NCI-H2107 (cell line): ENCODE measurements at regions not wholly inside any gene's neighbourhood (a gene's known extent, or its start where the extent isn't known, plus 50 kb on each side); places are given as distances from the start of the nearest gene placed in this dataset.
"Not testable (repeated sequence)": the region's sequence is repeated elsewhere in the genome, so short reads cannot be mapped to it uniquely, and the experiment has no call there.

ENCODE experiments used
- DNase-seq: peaks from one replicate; lab custom pipeline; 2025; lab: John Stamatoyannopoulos, UW

GRCh38 chr15:62643572-62643971, 399.0 kb upstream of the TPM1 start:
- no peak for DNase-seq

DNA sequence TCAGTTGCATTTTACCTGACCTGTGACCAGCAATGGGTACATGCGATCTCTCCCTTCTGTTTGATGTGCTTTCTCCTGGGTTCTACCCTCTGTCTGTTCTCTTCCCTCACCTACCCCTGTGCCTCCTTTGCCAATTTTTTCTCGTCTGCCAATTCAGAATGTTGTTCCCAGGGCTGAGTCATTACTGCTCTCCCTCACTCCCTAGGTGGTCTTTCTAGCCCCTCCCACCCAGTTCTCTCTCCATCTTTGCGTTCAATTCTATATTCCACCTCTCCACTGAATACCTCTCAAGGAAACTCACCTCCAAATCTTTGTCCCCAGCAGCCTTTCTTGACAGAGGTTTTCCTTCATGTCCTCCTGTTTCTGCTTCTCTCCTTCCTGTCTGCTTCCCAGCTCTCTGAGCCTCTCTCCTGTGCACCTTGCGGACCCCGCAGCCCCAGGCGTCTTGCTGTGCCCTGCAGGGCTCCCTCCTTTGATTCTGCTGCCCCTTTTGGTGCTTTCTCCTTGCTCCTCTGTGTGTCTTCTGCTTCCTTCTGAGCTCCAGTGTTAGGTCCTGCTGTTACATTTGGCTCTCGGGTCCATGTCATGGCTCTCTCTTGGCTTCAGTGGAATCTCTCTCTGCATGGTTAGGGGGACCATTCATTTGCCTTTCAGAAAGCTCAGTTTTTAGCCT, 398.2 kb upstream of the TPM1 start:
- DNase-seq: no peak

DNA sequence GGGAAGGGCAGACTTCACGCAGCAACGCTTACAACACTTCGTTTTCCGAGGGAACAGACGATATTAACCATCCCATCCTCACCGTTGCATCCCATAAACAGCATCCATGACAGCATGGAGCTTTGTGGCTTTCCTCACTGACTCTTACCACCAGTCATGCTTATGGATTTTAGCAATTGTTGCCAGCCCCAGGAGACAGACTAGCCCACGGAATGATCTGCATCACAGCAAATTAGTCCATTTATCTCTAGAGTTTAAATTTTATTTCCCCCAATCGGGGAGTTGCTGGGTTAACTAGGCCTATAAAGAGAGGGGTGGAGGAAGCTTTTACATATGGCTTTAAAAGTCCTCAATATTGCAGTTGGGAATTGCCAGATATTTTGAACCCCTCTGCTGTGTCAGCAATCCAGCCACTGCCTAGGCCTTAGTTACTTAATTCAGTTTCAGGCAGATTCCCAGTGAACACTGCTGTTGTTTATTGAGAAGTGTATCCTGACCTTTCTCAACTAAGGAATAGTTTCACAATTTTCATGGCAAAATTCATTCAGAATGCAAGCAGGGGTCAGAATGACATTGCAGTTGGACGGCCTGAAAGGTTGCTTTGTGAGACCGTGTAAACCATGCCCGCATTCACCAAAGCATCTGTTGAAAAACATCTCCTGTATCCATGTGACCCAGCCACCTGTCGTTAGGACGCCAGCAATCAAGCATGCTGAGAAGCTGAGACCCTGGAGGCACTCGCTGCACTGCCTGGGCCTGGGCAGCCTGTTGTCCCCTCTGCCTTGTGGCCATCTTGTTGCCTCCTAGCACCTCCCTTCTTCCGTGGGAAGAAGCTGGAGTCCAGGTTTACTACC, 397.4 kb upstream of the TPM1 start:
- DNase-seq: no peak

DNA sequence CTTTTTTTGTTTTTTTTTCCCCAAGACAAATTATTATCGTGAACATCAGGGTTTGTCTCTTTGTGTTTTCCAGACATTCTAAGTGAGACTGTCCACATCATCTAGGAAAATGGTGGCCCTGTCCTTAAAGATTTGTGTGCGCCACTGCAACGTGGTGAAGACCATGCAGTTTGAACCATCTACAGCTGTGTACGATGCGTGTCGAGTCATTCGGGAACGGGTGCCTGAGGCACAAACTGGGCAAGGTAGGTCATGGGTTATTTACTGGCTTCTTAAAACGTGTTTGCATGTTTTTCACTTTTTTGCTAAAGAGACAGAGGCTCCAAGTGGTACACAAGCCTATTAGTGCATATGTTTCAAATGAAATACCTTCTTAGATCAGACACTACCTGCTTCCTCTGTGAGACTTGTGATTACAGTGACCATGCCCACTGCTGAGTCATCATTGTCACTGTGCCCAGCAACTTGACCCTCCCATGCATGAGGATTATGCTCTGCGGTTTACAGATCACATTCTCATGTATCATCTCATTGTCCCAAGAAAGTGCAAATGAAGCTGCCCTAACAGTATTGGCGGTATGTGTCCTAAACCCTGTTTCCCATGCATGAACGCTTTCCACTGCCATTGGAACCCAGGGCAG, 395.2 kb upstream of the TPM1 start:
- no peak for DNase-seq

DNA sequence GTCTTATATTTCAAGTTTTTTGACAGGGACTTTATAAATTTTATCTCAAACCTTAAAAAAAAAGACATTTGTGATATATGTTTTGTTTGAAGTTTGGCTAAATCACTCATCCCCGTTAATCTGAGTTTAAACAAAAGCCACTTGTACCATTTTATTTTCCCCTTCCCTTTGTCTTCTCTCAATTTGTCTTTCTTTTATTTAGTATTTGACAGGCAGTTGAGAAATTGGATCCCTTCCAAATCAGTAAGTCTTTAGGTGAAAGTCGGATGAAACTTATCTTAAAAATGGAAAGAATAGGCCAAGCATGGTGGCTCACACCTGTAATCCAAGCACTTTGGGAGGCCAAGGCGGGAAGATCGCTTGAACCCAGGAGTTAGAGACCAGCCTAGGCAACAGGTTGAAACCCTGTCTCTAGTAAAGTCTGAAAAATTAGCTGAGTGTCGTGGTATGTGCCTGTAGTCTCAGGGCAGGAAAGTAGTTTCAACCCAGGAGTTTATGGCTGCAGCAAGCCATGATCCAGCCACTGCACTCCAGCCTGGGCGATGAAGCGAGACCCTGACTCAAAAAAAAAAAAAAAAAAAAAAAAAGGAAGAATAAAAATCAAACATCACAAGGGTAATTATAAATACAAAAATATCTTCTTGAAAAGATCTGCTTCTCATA, 394.6 kb upstream of the TPM1 start:
- no peak for DNase-seq

GRCh38 chr15:62648954-62649353, 393.6 kb upstream of the TPM1 start:
- DNase-seq: no peak

- DNase-seq: no peak
Observed at GRCh38 chr15:62649793-62650420, 392.6 kb upstream of the TPM1 start.

DNA sequence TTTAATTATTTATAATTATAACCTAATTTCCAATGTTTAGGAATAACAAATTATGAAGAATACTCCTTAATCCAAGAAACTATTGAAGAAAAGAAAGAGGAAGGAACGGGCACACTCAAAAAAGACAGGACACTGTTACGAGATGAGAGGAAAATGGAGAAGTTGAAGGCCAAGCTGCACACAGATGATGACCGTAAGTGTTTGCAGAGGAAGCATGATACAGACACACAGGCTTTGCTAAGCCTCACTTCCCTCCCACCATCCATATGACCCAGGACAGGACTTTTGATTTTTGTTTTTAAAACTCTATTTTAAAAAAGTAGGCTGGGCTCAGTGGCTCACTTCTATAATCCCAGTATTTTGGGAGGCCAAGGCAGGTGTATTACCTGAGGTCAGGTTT, 389.4 kb upstream of the TPM1 start:
- no peak for DNase-seq

DNA sequence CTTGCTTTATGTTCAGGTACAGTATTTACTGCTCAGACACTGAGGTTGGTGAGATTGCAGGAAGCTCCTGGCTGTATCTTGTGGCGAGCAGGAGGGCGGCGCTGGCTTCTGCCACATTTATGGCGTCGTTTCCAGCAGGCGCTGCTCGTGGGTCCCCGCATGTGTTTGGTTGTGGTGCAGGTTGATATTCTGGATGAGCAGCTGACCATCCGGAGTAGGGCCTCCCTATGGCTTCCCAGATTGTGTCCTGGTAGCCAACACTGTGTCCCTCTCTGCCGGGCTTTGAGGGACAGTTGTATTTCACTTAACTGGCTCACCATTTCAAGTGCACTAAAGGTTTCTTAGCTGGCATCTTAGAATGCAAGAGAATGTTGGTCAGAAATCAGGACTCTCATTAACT, 386.5 kb upstream of the TPM1 start:
- DNase-seq: no peak

GRCh38 chr15:62657501-62657900, 385.0 kb upstream of the TPM1 start:
- DNase-seq: not testable (repeated sequence)

DNA sequence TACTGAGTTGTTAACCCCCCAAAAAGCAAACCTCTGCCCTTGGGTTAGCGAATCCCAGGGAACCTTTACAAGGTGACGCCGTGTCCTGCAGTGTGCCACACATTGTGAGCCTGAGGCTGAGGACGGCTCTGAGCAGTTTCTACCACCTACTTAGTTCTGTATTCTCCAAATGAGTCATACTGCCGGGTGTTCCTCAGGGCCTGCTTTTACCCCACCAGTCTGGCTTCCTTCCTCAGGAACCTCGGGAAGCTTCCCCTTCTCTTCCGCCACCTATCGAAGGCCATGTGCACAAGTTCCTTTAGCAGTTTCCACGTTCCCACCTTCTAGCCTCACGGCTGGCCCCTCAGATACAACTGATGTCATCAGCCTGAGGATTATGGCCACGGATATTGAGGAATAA, 384.0 kb upstream of the TPM1 start:
- DNase-seq: no peak

DNA sequence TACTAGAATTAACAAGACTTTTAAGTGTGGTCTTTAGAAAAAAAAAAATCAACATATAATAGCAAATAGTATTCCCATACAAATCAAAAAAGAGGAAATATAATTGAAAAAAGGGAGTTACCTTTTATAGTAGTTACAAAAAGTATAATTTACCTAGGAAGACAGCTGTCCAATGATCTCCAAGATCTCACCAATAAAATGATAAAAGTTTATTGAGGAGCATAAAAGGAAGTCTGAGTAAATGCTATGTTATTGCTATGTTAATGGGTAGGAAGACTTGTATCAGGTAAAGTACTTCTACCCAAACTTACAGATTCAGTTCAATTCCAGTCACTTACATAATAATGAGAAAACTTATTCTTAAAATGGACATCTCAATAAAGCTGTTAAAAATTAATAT, 379.0 kb upstream of the TPM1 start:
- no peak for DNase-seq

- DNase-seq: no peak
Observed at GRCh38 chr15:62665449-62665848, 377.1 kb upstream of the TPM1 start.

DNA sequence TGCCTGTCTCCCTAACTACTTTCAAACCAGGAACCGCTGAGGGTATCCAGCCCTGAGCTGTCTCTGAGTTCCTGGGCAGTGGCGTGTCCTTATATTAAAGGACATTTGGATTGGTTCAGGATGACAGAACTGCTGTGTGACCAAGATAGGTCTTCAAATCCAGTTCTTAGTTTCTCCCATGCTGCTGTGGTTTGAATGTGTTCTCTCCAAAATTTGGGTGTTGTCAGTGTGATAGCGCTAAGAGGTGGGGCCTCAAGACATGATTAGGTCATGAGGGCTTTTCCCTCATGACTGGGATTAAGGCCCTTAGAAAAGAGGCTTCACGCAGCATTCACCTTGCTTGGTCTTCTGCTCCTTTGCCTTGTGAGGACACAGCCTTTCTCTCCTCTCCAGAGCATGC, 376.5 kb upstream of the TPM1 start:
- no peak for DNase-seq

DNA sequence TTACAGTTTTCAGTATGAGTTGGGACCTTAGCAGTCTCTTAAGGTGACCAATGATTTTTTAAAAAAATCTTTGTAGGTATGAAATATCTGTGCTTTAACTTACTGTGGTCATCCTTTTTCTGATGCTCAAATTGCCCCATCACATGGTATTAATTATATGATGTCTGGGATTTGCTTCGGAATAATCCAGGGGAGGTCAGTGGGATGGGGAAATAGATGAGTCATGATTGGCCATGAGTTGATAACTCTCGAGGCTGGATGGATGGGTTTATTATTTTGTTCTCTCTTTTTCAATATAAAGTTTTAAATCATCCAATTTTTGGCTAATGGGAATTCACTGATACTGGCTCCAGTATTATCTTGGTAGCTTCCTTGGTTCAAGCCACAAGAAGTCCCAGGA, 370.3 kb upstream of the TPM1 start:
- DNase-seq: no peak

DNA sequence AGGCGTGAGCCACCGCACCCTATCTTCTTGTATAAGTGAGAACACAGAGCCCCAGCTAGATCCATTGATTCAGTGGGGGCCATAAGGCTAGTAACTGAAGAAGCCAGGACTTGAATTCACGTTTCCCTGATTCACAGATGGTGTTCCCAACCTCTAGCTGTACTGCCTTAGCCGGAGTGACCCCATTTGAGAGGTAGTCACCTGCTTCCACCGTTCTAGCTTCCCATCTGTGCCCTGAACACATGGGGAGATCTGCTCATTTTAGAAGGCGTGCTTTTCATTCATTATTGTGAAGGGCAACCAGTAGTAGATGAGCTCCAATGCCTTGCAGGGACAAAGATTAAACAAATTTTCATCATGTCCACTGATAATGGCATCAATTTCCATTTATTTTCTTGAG, 365.7 kb upstream of the TPM1 start:
- no peak for DNase-seq

- DNase-seq: no peak
Observed at GRCh38 chr15:62681939-62682896, 360.3 kb upstream of the TPM1 start.

- not testable (repeated sequence) for DNase-seq
Observed at GRCh38 chr15:62683192-62683591, 359.4 kb upstream of the TPM1 start.

- DNase-seq: no peak
Observed at GRCh38 chr15:62684123-62684808, 358.3 kb upstream of the TPM1 start.

GRCh38 chr15:62691008-62691407, 351.5 kb upstream of the TPM1 start:
- DNase-seq: no peak
